H1 (cell line): ENCODE measurements at regions not wholly inside any gene's neighbourhood (a gene's known extent, or its start where the extent isn't known, plus 50 kb on each side); places are given as distances from the start of the nearest gene placed in this dataset.

ENCODE experiments used
- KDM5A ChIP-seq: fragments of 200-600 bp; IDR thresholded peaks from 2 replicates; pipeline ENCODE4 v1.7.1; 2012; ENCODE audit warnings: mild to moderate bottlenecking, low read length, inconsistent platforms, mixed read lengths
- POLR2A ChIP-seq, 2 experiments: IDR thresholded peaks; 1 replicate in 1 of 2; 2 replicates in 1 of 2; pipeline ENCODE4 v1.6.1; 2011; ENCODE audit warnings: low read depth in 2 of 2, low read length in 2 of 2, mild to moderate bottlenecking in 2 of 2; ENCODE audit errors: control extremely low read depth in 1 of 2
- POLR2AphosphoS5 ChIP-seq: IDR thresholded peaks from 2 replicates; pipeline ENCODE4 v1.6.1; 2011; ENCODE audit warnings: low read depth, low read length
- RXRA ChIP-seq: IDR thresholded peaks from 2 replicates; pipeline ENCODE4 v1.6.1; 2011; ENCODE audit warnings: low read depth, mild to moderate bottlenecking, low read length, moderate library complexity; ENCODE audit not compliant: insufficient read depth

GRCh38 chr2:204260162-204260877 is 285.0 kb upstream of the PARD3B start:
- no peak for TF ChIP-seq KDM5A
- no peak for TF ChIP-seq RXRA
- TF ChIP-seq POLR2AphosphoS5, result no peak
- TF ChIP-seq POLR2A (IDR thresholded peaks at IDR 0.05; ENCODE audit: control extremely low read depth in 1 of 2, low read depth in 2 of 2, low read length in 2 of 2), result no peak
